ENCODE measurements at regions not wholly inside any gene's neighbourhood (a gene's known extent, or its start where the extent isn't known, plus 50 kb on each side); places are given as distances from the start of the nearest gene placed in this dataset.
"Not testable (repeated sequence)": the region's sequence is repeated elsewhere in the genome, so short reads cannot be mapped to it uniquely, and the experiment has no call there.

DNA sequence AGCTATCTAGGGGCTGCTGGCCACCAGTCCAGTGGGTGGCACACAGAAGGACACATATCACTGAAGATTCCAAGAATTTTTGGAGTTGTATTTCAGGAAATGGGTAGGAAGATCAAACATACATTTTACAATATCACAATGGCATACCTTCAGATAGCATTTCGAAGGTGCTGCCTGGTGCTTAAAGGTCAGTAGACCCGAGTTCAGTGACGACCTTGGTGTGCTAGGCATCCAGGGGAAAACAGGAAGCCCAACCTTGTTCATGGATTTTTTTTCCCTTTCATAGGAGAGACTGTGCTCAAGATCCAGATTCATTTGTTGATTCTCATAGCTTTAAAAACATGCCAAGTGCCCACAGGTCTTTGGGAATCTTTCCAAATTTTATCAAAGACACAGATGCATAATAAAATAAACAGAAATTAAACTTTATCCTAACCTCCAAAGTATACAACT, 51.0 kb upstream of the RCBTB2 start:
- no peak for TF ChIP-seq POLR2AphosphoS5 (IDR thresholded peaks at IDR 0.05)
- TF ChIP-seq, protein P1, sequence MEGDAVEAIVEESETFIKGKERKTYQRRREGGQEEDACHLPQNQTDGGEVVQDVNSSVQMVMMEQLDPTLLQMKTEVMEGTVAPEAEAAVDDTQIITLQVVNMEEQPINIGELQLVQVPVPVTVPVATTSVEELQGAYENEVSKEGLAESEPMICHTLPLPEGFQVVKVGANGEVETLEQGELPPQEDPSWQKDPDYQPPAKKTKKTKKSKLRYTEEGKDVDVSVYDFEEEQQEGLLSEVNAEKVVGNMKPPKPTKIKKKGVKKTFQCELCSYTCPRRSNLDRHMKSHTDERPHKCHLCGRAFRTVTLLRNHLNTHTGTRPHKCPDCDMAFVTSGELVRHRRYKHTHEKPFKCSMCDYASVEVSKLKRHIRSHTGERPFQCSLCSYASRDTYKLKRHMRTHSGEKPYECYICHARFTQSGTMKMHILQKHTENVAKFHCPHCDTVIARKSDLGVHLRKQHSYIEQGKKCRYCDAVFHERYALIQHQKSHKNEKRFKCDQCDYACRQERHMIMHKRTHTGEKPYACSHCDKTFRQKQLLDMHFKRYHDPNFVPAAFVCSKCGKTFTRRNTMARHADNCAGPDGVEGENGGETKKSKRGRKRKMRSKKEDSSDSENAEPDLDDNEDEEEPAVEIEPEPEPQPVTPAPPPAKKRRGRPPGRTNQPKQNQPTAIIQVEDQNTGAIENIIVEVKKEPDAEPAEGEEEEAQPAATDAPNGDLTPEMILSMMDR (IDR thresholded peaks at IDR 0.05) = no peak
- TF ChIP-seq EP300 (IDR thresholded peaks at IDR 0.05) = no peak
- no peak for TF ChIP-seq POLR2A (IDR thresholded peaks at IDR 0.05)
- Histone ChIP-seq H3K27me3 (no peaks in the 10 kb centered on the region), H3K9me3 (no peaks in the 10 kb centered on the region), H3K4me3 (no peak overlapping the region), H3K36me3 (no peaks in the 10 kb centered on the region), H3K4me1 (peaks cover 58% of the 10 kb centered on the region), H3K27ac (peak overlapping the region; percentile 63)
- DNase-seq (ENCODE audit: low spot score in 2 of 2) = no peak
- 31% methylated on average over 3 of the region's 3 CpGs for WGBS

DNA sequence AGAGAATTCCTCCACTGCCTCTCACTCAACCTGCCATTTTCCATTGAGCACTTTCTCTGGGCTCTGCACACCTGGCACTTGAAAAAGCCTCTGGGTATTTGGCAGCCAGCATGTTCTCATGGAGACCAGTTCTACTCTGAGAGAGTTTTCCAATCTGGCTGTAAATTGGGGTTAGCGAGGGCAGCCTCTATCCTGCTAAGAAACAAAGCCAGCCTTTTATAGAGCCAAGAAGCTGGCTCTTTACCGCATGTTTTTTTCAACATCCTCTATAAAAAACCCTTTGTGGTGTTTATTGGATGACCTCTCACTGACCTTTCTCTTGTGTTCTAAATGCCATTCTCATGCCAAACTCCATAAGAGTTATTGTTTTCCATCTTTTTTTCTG, 52.6 kb upstream of the RCBTB2 start:
- Histone ChIP-seq H3K27ac (peak overlapping the region; percentile 62), H3K4me1 (peaks cover 43% of the 10 kb centered on the region), H3K27me3 (no peaks in the 10 kb centered on the region), H3K4me3 (no peak overlapping the region), H3K9me3 (no peaks in the 10 kb centered on the region), H3K36me3 (no peaks in the 10 kb centered on the region)
- TF ChIP-seq POLR2AphosphoS5 (IDR thresholded peaks at IDR 0.05) (peak in 1 of 3 donors; percentile 56), EP300 (IDR thresholded peaks at IDR 0.05) (no peak)
- no peak for DNase-seq (ENCODE audit: low spot score in 2 of 2)
- 2% methylated on average over 2 of the region's 2 CpGs for WGBS

DNA sequence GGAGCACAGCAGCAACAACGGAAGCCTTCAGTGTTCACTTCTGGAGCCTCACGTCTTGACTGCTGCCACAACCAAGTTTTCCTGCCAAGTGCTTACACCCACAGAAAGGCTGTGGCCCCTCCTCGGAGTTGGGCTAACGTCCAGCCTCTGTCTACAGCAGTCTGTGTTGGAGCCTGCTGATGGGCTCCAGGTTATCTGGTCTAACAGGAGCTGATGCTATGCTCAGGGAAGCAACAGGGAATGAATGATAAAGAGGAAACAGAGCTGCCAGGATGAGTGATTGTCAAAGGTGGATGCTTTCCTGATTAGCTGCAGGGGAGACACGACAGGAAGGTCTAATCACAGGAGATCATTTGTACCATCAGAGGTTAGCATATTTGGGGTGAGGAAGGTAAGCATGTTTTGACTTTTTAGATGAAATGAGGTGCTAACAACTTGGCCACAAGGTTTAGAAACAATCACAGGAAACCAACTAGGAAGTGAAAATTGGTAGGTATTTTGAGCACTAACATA, 53.8 kb upstream of the RCBTB2 start:
- Histone ChIP-seq H3K36me3 (no peaks in the 10 kb centered on the region), H3K27me3 (no peaks in the 10 kb centered on the region), H3K4me3 (no peak overlapping the region), H3K27ac (peak overlapping the region; percentile 34), H3K4me1 (peaks cover 38% of the 10 kb centered on the region), H3K9me3 (no peaks in the 10 kb centered on the region)
- WGBS = 10% methylated on average over 5 of the region's 5 CpGs
- TF ChIP-seq POLR2A (IDR thresholded peaks at IDR 0.05) (no peak), EP300 (IDR thresholded peaks at IDR 0.05) (no peak), POLR2AphosphoS5 (IDR thresholded peaks at IDR 0.05) (no peak)
- TF ChIP-seq, protein P1 (IDR thresholded peaks at IDR 0.05) = no peak
- no peak for DNase-seq (ENCODE audit: low spot score in 2 of 2)

DNA sequence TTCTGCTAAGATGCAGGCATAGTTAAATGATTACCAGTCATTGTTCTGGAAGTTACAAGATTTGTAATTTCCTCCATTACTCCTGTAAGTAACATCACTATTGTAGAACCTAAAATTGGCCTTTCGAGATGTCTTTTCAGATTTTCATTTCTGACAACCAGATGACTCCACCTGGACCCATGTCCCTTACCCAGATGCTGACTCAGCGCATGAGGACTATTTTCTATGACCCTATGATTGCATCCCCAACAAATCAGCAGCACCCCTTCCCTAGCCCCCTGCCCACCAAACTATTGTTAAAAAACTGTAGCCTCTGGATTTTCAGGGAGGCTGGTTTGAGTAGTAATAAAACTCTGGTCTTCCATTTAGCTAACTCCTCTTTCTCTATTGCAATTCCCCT, 55.2 kb upstream of the RCBTB2 start:
- DNase-seq (ENCODE audit: low spot score in 2 of 2) = no peak
- no peaks in the 10 kb centered on the region for H3K36me3 ChIP-seq
- H3K27me3 ChIP-seq = no peaks in the 10 kb centered on the region
- no peak overlapping the region for H3K4me3 ChIP-seq
- TF ChIP-seq POLR2AphosphoS5 (IDR thresholded peaks at IDR 0.05) (no peak), POLR2A (IDR thresholded peaks at IDR 0.05) (no peak), EP300 (IDR thresholded peaks at IDR 0.05) (no peak)
- TF ChIP-seq, protein P1 (IDR thresholded peaks at IDR 0.05) = no peak
- no peak overlapping the region for H3K27ac ChIP-seq
- H3K4me1 ChIP-seq = peaks cover 38% of the 10 kb centered on the region
- H3K9me3 ChIP-seq = no peaks in the 10 kb centered on the region
- WGBS = 100% methylated on average over 2 of the region's 2 CpGs

DNA sequence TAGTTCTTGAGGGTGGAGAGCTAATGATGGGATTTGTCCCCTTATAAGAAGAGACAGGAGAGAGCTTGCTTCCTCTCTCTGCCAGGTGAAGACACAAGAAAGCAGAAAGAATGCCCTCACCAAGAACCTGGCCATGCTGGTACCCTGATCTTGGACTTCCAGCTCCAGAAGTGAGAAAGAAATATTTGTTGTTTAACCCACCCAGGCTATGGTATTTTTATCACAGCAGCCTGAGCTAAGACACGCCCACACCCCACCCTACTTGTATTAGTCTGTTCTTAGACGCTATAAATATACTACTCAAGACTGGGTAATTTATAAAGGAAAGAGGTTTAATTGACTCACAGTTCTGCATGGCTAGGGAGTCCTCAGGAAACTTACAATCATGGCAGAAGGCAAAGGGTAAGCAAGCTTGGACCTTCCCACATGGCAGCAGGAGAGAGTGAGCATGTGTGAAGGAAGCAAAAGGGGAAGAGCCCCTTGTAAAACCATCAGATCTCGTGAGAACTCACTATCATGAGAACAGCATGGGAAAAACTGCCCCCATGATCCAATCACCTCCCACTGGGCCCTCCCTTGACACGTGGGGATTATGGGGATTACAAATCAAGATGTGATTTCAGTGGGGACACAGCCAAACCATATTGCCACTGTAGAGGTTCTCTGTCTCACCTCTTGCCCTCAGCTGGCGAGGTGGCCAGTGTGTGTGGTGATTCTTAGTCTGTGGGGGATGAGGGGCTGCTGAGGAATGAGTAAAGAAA, 57.4 kb upstream of the RCBTB2 start:
- 65% methylated on average over 5 of the region's 5 CpGs for WGBS
- Histone ChIP-seq H3K27ac (no peak overlapping the region), H3K9me3 (no peaks in the 10 kb centered on the region), H3K4me3 (no peak overlapping the region), H3K27me3 (no peaks in the 10 kb centered on the region), H3K36me3 (no peaks in the 10 kb centered on the region), H3K4me1 (peaks cover 20% of the 10 kb centered on the region)
- no peak for DNase-seq (ENCODE audit: low spot score in 2 of 2)
- TF ChIP-seq, protein P1 (IDR thresholded peaks at IDR 0.05) = no peak
- TF ChIP-seq POLR2AphosphoS5 (IDR thresholded peaks at IDR 0.05) (no peak), EP300 (IDR thresholded peaks at IDR 0.05) (no peak), POLR2A (IDR thresholded peaks at IDR 0.05) (no peak)

DNA sequence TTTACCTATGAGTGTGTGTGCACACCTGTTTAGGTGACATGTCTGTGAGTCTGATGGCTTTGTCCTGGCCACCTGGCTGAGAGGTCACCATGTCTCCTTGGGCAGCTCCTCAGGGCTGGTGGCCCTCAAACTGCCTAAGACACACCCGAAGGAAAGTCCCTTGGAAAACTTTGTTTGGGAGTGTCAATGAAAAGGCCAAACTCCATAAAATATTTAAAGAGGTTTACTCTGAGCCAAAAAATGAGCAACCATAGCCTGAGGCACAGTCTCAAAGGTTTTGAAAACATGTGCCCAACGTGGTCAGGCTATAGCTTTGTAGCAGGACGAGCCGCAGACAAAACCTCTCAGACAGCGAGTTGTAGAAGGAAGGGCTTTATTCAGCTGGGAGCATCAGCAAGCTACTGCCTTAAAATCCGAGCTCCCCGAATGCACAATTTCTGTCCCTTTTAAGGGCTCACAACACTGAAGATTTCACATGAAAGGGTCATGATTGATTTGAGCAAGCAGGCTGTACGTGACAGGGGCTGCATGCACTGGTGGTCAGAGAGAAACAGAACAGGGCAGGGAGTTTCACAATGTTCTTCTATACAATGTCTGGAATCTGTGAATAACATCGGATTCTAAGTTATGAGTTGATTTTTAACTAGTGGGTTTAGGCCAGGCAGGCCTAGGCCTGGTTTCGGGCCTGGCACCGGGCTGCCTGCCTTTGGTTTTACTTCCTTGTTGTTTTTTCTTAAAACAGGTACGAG, 58.4 kb upstream of the RCBTB2 start:
- H3K27me3 ChIP-seq; H3K9me3 ChIP-seq; H3K36me3 ChIP-seq; H3K4me3 ChIP-seq; H3K27ac ChIP-seq; DNase-seq (ENCODE audit: low spot score in 2 of 2): not testable (repeated sequence)
- H3K4me1 ChIP-seq = peaks cover 10% of the 10 kb centered on the region
- 69% methylated on average over 12 of the region's 12 CpGs for WGBS
